Fibroblast of pulmonary artery (primary cell): ENCODE measurements at regions not wholly inside any gene's neighbourhood (a gene's known extent, or its start where the extent isn't known, plus 50 kb on each side); places are given as distances from the start of the nearest gene placed in this dataset.

ENCODE experiments used
- DNase-seq: peaks from one replicate; pipeline ENCODE4 v3.0.0-alpha.2; 2010; ENCODE audit warnings: low read depth
- H3K4me3 ChIP-seq: replicated peaks from 2 replicates; pipeline ENCODE4 v1.5.1; 2011; ENCODE audit warnings: low read depth, mild to moderate bottlenecking, control low read depth, low read length, moderate library complexity
- CTCF ChIP-seq: IDR thresholded peaks from 2 replicates; pipeline ENCODE4 v1.5.1; 2011; ENCODE audit warnings: mild to moderate bottlenecking, control low read depth, low read length, inconsistent platforms; ENCODE audit errors: missing control alignments

GRCh38 chr11:87974797-87975196 lies 200.4 kb downstream of the RAB38 start:
- no peak for TF ChIP-seq CTCF
- no peak for DNase-seq
- no peak overlapping the region for H3K4me3 ChIP-seq

- TF ChIP-seq CTCF = no peak
Observed at GRCh38 chr11:87972133-87972532, 203.1 kb downstream of the RAB38 start.

GRCh38 chr11:87971354-87971753 lies 203.9 kb downstream of the RAB38 start:
- no peak for DNase-seq
- TF ChIP-seq CTCF = no peak
- no peak overlapping the region for H3K4me3 ChIP-seq

More at GRCh38 chr11:87972133-87972532, 203.1 kb downstream of the RAB38 start:
- H3K4me3 ChIP-seq = no peak overlapping the region
- no peak for DNase-seq

- no peak for DNase-seq
- no peak overlapping the region for H3K4me3 ChIP-seq
- TF ChIP-seq CTCF = no peak
Observed at GRCh38 chr11:87970762-87971161, 204.5 kb downstream of the RAB38 start.

- H3K4me3 ChIP-seq = no peak overlapping the region
- no peak for TF ChIP-seq CTCF
- no peak for DNase-seq
Observed at GRCh38 chr11:87967459-87967858, 207.8 kb downstream of the RAB38 start.

- DNase-seq = peak; percentile 38
- TF ChIP-seq CTCF = no peak
- H3K4me3 ChIP-seq = no peak overlapping the region
Observed at GRCh38 chr11:87966694-87967093, 208.5 kb downstream of the RAB38 start.

GRCh38 chr11:87966216-87966615 lies 209.0 kb downstream of the RAB38 start:
- no peak for TF ChIP-seq CTCF
- DNase-seq = no peak
- no peak overlapping the region for H3K4me3 ChIP-seq
